Tibial nerve (tissue), 3 donors: ENCODE measurements at regions not wholly inside any gene's neighbourhood (a gene's known extent, or its start where the extent isn't known, plus 50 kb on each side); places are given as distances from the start of the nearest gene placed in this dataset.

Source experiments
- POLR2A ChIP-seq, 2 donors: fragments of 450-650 bp; IDR thresholded peaks; one replicate each; pipeline ENCODE4 v1.6.1; 2017; ENCODE audit warnings: antibody characterized with exemption in 2 of 2, mild to moderate bottlenecking in 2 of 2, moderate library complexity in 2 of 2
- TF ChIP-seq, protein P1 (sequence below), 5 experiments: fragments of 200-600 bp in 3 of 5; fragments of 450-650 bp in 2 of 5; sonication (generic) in 3 of 5; IDR thresholded peaks; one replicate each; pipeline ENCODE4 v1.5.1; 2016 to 2019; ENCODE audit warnings: antibody characterized with exemption in 5 of 5, mild to moderate bottlenecking in 3 of 5, moderate library complexity in 2 of 5

DNA sequence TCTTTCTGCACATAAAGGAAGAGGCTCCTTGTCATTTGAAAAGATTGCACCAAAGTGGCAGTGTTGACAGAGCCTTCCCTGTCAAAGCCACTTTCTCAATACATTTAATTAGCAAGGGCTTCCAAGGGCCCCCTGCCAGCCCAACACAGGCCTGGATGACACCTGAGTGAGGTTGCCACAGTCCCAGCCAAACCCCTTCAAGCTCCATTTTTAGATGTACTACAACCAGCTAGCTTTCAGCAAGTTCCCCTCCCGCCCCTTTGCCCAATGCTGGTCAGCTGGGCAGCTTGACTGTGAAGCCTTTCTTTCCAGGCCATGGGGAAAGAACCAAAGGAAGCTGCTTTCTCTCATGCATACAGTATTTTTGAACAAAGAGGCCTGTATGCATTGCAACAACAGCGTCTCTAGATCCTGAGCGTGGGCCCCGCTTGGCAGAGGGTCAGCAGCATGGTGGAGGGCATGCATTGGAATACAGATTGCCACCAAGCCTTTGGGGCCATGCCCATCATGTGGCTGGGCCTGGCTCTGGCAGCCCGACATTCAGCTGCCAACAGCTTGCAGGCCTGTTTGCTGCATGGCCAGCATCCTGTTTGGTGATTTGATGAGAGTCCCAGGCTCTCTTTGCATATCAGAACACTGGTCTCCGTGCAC, 261.1 kb upstream of the GATB start:
- TF ChIP-seq, protein P1, sequence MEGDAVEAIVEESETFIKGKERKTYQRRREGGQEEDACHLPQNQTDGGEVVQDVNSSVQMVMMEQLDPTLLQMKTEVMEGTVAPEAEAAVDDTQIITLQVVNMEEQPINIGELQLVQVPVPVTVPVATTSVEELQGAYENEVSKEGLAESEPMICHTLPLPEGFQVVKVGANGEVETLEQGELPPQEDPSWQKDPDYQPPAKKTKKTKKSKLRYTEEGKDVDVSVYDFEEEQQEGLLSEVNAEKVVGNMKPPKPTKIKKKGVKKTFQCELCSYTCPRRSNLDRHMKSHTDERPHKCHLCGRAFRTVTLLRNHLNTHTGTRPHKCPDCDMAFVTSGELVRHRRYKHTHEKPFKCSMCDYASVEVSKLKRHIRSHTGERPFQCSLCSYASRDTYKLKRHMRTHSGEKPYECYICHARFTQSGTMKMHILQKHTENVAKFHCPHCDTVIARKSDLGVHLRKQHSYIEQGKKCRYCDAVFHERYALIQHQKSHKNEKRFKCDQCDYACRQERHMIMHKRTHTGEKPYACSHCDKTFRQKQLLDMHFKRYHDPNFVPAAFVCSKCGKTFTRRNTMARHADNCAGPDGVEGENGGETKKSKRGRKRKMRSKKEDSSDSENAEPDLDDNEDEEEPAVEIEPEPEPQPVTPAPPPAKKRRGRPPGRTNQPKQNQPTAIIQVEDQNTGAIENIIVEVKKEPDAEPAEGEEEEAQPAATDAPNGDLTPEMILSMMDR (IDR thresholded peaks at IDR 0.05) = no peak
- TF ChIP-seq POLR2A (IDR thresholded peaks at IDR 0.05) = no peak
